SJCRH30 (cell line): ENCODE measurements at regions not wholly inside any gene's neighbourhood (a gene's known extent, or its start where the extent isn't known, plus 50 kb on each side); places are given as distances from the start of the nearest gene placed in this dataset.
"Not testable (repeated sequence)": the region's sequence is repeated elsewhere in the genome, so short reads cannot be mapped to it uniquely, and the experiment has no call there.

Experiments
- DNase-seq, 2 experiments: peaks; one replicate each; pipeline ENCODE4 v3.0.0-alpha.2; 2015 to 2020
- H3K27ac ChIP-seq: fragments of 250-450 bp; sonication (Bioruptor Pico); 2 replicates; pipeline ENCODE4 v1.5.1; 2020; ENCODE audit warnings: mild to moderate bottlenecking, moderate library complexity
- H3K27me3 ChIP-seq: fragments of 250-450 bp; sonication (Bioruptor Pico); 2 replicates; pipeline ENCODE4 v1.5.1; 2020; ENCODE audit warnings: mild to moderate bottlenecking, moderate library complexity
- H3K36me3 ChIP-seq: fragments of 250-450 bp; sonication (Bioruptor Pico); 2 replicates; pipeline ENCODE4 v1.5.1; 2020; ENCODE audit warnings: mild to moderate bottlenecking, moderate library complexity
- H3K4me1 ChIP-seq: fragments of 250-450 bp; sonication (Bioruptor Pico); 2 replicates; pipeline ENCODE4 v1.5.1; 2020; ENCODE audit warnings: mild to moderate bottlenecking, moderate library complexity
- H3K4me3 ChIP-seq: fragments of 250-450 bp; sonication (Bioruptor Pico); 2 replicates; pipeline ENCODE4 v1.5.1; 2020; ENCODE audit warnings: mild to moderate bottlenecking, moderate library complexity
- H3K9me3 ChIP-seq: fragments of 250-450 bp; sonication (Bioruptor Pico); replicated peaks from 2 replicates; pipeline ENCODE4 v1.5.1; 2020; ENCODE audit warnings: mild to moderate bottlenecking, moderate library complexity

DNA sequence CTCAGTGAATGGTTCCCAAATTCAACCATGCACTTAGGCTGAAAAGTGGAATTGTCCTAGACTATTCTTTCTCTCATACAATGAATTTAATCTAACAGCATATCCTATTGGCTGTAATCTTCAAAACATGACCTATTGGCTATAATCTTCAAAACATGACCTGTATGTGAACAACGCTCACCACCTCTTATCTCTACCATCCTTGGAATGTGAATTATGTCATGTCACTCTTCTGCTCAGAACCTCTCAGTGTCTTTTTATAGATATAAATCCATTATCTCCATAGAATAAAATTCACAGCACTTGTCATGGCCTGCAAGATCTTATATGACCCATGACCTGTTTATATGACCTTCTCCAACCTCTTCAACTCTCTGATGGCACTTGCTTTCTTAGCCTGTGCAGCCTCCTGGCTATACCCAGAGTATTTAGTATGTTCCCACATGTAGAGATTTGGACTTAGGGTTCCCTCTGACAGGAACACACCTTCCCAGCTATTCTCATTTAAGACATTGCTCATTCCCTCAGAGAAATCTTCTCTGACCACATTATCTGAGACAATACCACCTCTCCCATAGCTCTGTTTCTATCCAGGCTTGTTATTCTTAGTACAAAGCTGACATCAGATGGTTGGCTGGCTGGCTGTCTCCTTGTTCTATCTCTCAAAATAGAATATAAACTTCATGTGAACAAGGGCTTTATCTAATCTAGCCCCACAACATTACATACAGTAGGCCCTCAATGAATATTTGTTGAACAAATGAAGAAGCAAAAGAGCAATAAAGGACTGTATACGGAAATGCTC is 275.0 kb upstream of the PREP start:
- H3K27me3 ChIP-seq, result no peaks in the 10 kb centered on the region
- DNase-seq, result no peak
- H3K27ac ChIP-seq, result no peak overlapping the region
- H3K9me3 ChIP-seq, result peaks cover 3% of the 10 kb centered on the region; the same call in 1 of the 2 replicates
- no peaks in the 10 kb centered on the region for H3K36me3 ChIP-seq
- H3K4me1 ChIP-seq, result peaks cover 8% of the 10 kb centered on the region
- no peak overlapping the region for H3K4me3 ChIP-seq

GRCh38 chr6:105676857-105677256 is 274.0 kb upstream of the PREP start:
- no peak for DNase-seq
- Histone ChIP-seq H3K4me1 (peaks cover 8% of the 10 kb centered on the region), H3K4me3 (no peak overlapping the region), H3K36me3 (no peaks in the 10 kb centered on the region), H3K9me3 (peaks cover 3% of the 10 kb centered on the region; the same call in 1 of the 2 replicates), H3K27me3 (no peaks in the 10 kb centered on the region), H3K27ac (no peak overlapping the region)

DNA sequence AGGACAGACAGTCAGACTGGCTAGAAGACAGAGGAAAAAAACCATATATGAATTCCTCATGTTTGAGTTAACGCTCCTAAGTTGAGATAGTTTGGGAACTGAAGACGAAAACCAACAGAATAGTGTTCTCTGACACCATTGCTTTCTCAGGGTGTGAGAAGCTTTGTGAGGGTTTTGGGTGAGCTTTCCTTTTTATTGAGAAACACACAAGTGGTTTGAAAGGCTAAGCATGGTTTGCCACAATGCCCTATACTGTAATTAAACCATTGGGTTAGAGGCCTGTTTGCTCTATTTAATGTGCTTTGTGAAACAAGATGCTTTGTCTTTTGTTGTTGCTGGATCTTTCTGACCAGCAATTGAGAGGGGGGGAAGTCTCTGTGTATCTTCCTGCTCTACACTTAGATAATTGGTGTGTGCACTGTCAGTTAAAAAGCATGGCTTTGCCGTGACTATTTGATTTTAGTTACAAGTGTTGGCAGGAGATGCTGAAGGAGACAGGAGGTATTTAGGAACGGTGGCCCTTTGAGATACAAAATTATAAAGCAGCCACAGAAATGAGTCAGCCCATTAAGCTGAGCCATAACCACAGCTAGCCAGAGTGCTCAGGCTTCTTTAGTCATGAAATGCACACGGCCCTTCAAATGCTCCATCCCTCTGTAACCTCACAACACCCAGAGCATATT is 273.0 kb upstream of the PREP start:
- H3K9me3 ChIP-seq, result peaks cover 3% of the 10 kb centered on the region; the same call in 1 of the 2 replicates
- no peaks in the 10 kb centered on the region for H3K36me3 ChIP-seq
- peaks cover 8% of the 10 kb centered on the region for H3K4me1 ChIP-seq
- H3K4me3 ChIP-seq, result no peak overlapping the region
- H3K27me3 ChIP-seq, result no peaks in the 10 kb centered on the region
- peak overlapping the region; percentile 49 for H3K27ac ChIP-seq
- peak; percentile 6 to 41 for DNase-seq

GRCh38 chr6:105672856-105673538 is 270.1 kb upstream of the PREP start:
- H3K27ac ChIP-seq, H3K4me3 ChIP-seq, H3K4me1 ChIP-seq, H3K36me3 ChIP-seq, H3K27me3 ChIP-seq, H3K9me3 ChIP-seq, DNase-seq: not testable (repeated sequence)

DNA sequence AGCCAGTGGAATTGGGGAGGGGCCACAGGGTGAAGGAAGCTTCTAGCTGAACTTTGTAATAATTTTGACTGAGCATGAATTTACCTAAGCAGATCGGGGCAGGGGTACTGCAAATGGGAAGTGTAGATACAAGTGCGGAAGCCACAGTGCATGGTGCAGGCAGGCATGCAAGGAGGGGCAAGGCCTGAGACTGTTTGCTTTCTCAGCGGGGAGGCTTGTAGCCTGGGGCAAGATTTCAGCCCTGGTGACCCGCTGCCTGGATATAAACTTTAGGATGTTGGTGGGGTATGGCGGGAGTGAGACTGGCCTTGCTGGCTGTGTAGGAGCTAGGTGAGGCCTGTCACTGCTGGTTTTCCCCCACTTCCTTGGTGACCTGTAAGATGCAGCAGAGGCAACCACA is 266.4 kb upstream of the PREP start:
- H3K4me3 ChIP-seq, result no peak overlapping the region
- H3K36me3 ChIP-seq, result no peaks in the 10 kb centered on the region
- peak; percentile 7 to 13 for DNase-seq
- H3K27ac ChIP-seq, result no peak overlapping the region
- no peaks in the 10 kb centered on the region for H3K9me3 ChIP-seq
- no peaks in the 10 kb centered on the region for H3K27me3 ChIP-seq
- peaks cover 12% of the 10 kb centered on the region for H3K4me1 ChIP-seq

- DNase-seq, result peak; percentile 69 to 79
- Histone ChIP-seq H3K4me1 (peaks cover 12% of the 10 kb centered on the region), H3K4me3 (no peak overlapping the region), H3K9me3 (no peaks in the 10 kb centered on the region), H3K36me3 (no peaks in the 10 kb centered on the region), H3K27me3 (no peaks in the 10 kb centered on the region), H3K27ac (peak overlapping the region; percentile 59)
These were observed 264.2 kb upstream of the PREP start for GRCh38 chr6:105667056-105667455.

DNA sequence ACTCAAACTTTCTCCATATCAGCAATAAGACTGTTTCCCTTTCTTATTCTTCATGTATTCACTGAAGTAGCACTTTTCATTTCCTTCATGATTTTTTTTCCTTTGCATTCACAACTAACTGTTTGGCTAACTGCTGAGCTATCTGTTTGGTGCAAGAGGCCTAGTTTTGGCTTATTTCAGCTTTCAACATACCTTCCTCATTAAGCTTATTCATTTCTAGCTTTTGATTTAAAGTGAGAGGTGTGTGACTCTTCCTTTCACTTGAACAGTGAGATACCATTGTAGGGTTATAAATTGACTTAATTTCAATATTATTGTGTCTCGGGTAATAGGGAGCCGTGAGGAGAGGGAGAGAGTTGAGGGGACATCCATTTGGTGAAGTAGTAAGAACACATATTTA is 262.0 kb upstream of the PREP start:
- Histone ChIP-seq H3K27ac (no peak overlapping the region), H3K4me3 (no peak overlapping the region), H3K9me3 (no peaks in the 10 kb centered on the region), H3K27me3 (no peaks in the 10 kb centered on the region), H3K4me1 (peaks cover 12% of the 10 kb centered on the region), H3K36me3 (no peaks in the 10 kb centered on the region)
- no peak for DNase-seq

GRCh38 chr6:105651969-105652368 is 249.1 kb upstream of the PREP start:
- Histone ChIP-seq H3K27ac (no peak overlapping the region), H3K36me3 (no peaks in the 10 kb centered on the region), H3K9me3 (no peaks in the 10 kb centered on the region), H3K4me1 (no peaks in the 10 kb centered on the region), H3K27me3 (no peaks in the 10 kb centered on the region), H3K4me3 (no peak overlapping the region)
- DNase-seq, result no peak

GRCh38 chr6:105650347-105650746 is 247.5 kb upstream of the PREP start:
- Histone ChIP-seq H3K4me1 (no peaks in the 10 kb centered on the region), H3K4me3 (no peak overlapping the region)

GRCh38 chr6:105649192-105649591 is 246.3 kb upstream of the PREP start:
- no peaks in the 10 kb centered on the region for H3K9me3 ChIP-seq

More at GRCh38 chr6:105650347-105650746, 247.5 kb upstream of the PREP start:
- Histone ChIP-seq H3K27me3 (0 out of 2 replicates have a peak, but pooled peaks cover 4% of the 10 kb centered on the region), H3K9me3 (no peaks in the 10 kb centered on the region), H3K36me3 (no peaks in the 10 kb centered on the region), H3K27ac (no peak overlapping the region)
- DNase-seq, result no peak

GRCh38 chr6:105648276-105648675 is 245.4 kb upstream of the PREP start:
- Histone ChIP-seq H3K9me3 (no peaks in the 10 kb centered on the region), H3K4me3 (no peak overlapping the region), H3K36me3 (no peaks in the 10 kb centered on the region), H3K27me3 (0 out of 2 replicates have a peak, but pooled peaks cover 4% of the 10 kb centered on the region), H3K4me1 (no peaks in the 10 kb centered on the region), H3K27ac (no peak overlapping the region)
- DNase-seq, result no peak

More at GRCh38 chr6:105649192-105649591, 246.3 kb upstream of the PREP start:
- no peak overlapping the region for H3K27ac ChIP-seq
- H3K4me3 ChIP-seq, result no peak overlapping the region
- no peak for DNase-seq
- H3K36me3 ChIP-seq, result no peaks in the 10 kb centered on the region
- no peaks in the 10 kb centered on the region for H3K4me1 ChIP-seq
- 0 out of 2 replicates have a peak, but pooled peaks cover 4% of the 10 kb centered on the region for H3K27me3 ChIP-seq

DNA sequence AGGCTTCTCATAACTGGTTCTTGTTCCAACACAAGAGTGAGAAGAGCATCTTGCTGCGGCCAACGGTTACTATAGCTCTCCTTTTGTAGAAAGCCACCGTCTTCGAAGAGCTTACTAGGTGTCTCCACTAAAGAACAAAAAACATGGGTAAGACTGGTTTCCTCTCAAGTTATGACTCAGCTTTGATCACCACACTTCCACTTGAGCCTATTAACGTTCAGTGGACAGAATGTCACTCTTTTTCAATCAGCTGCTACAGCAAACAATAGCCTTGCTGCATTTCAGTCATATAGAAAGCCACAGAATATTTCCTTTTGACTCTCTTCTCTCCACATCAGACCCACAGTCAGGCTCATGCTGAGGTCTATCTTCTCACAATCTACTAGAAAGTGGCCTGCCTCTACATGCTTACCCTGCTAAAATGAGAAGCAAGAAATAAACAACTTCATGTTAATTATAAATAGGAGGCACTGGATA is 243.5 kb upstream of the PREP start:
- H3K4me3 ChIP-seq, result no peak overlapping the region
- no peaks in the 10 kb centered on the region for H3K9me3 ChIP-seq
- 0 out of 2 replicates have a peak, but pooled peaks cover 4% of the 10 kb centered on the region for H3K27me3 ChIP-seq
- H3K27ac ChIP-seq, result no peak overlapping the region
- H3K4me1 ChIP-seq, result no peaks in the 10 kb centered on the region
- no peak for DNase-seq
- H3K36me3 ChIP-seq, result no peaks in the 10 kb centered on the region

- 0 out of 2 replicates have a peak, but pooled peaks cover 4% of the 10 kb centered on the region for H3K27me3 ChIP-seq
- no peaks in the 10 kb centered on the region for H3K36me3 ChIP-seq
- no peak overlapping the region for H3K4me3 ChIP-seq
- no peaks in the 10 kb centered on the region for H3K4me1 ChIP-seq
- H3K9me3 ChIP-seq, result no peaks in the 10 kb centered on the region
- H3K27ac ChIP-seq, result no peak overlapping the region
- DNase-seq, result no peak
These were observed 243.1 kb upstream of the PREP start for GRCh38 chr6:105645958-105646357.

- H3K36me3 ChIP-seq, result no peaks in the 10 kb centered on the region
- no peaks in the 10 kb centered on the region for H3K4me1 ChIP-seq
- H3K9me3 ChIP-seq, result no peaks in the 10 kb centered on the region
- H3K4me3 ChIP-seq, result no peak overlapping the region
- H3K27ac ChIP-seq, result no peak overlapping the region
- DNase-seq, result no peak
- 0 out of 2 replicates have a peak, but pooled peaks cover 4% of the 10 kb centered on the region for H3K27me3 ChIP-seq
These were observed 242.3 kb upstream of the PREP start for GRCh38 chr6:105645156-105645555.

GRCh38 chr6:105644691-105645090 is 241.8 kb upstream of the PREP start:
- no peaks in the 10 kb centered on the region for H3K4me1 ChIP-seq
- 0 out of 2 replicates have a peak, but pooled peaks cover 4% of the 10 kb centered on the region for H3K27me3 ChIP-seq
- H3K9me3 ChIP-seq, result no peaks in the 10 kb centered on the region
- no peak overlapping the region for H3K4me3 ChIP-seq
- no peaks in the 10 kb centered on the region for H3K36me3 ChIP-seq
- DNase-seq, result no peak
- H3K27ac ChIP-seq, result no peak overlapping the region
